GM19372 (cell line): ENCODE measurements at regions not wholly inside any gene's neighbourhood (a gene's known extent, or its start where the extent isn't known, plus 50 kb on each side); places are given as distances from the start of the nearest gene placed in this dataset.
"Not testable (repeated sequence)": the region's sequence is repeated elsewhere in the genome, so short reads cannot be mapped to it uniquely, and the experiment has no call there.

Experiments
- ATAC-seq: cut with Tn5 transposase; IDR thresholded peaks from one replicate; pipeline ENCODE4 v1.9.1; 2021; ENCODE audit warnings: mild to moderate bottlenecking, low read depth, moderate library complexity; ENCODE audit not compliant: unreplicated experiment

DNA sequence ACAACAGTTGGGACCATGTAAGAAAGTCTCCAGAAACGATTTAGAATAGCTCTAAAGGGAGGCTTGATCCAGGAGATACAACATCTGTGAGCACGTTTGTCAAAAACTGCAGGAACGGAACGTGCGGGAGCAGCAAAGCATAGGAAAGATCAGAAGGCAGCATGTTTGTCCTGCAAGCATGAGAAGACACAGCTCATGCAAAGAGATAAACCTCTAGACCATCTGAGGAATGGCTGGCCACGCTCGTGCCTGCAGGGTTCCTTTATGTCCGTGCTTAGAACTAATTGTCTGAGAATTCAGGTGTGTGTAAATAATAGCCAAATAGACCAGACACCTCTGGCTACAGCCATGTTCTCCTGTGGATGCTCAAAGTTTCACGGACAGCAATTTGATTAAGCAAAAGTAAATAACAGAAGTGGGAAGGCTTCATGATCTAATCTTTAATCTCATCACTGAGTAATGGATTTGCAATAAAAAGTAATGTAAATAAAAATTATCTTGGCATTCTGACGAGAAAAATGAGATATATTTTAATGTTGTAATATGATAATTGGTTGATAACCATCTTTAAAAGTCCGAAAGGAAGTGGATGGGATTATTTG is 534.8 kb upstream of the CDH7 start:
- no peak for ATAC-seq

DNA sequence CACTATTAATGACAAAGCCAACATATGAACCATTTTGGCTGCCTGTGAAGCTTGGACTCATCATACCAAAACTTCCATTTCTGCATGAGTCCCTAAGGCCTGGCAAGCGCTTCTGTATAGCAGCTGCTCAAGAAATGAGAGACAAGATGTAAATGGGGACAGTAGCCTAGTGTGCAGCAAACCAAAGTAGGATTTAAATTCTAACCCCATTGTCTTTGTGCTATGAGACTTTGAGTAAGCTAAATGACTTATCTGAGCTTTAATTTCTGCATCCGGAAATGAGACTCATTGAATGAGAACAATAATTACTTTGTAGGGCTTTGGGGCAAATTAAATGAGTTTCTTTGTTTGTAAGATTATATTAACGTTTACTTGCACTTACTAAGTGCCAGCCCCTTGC is 536.4 kb upstream of the CDH7 start:
- ATAC-seq, result no peak

DNA sequence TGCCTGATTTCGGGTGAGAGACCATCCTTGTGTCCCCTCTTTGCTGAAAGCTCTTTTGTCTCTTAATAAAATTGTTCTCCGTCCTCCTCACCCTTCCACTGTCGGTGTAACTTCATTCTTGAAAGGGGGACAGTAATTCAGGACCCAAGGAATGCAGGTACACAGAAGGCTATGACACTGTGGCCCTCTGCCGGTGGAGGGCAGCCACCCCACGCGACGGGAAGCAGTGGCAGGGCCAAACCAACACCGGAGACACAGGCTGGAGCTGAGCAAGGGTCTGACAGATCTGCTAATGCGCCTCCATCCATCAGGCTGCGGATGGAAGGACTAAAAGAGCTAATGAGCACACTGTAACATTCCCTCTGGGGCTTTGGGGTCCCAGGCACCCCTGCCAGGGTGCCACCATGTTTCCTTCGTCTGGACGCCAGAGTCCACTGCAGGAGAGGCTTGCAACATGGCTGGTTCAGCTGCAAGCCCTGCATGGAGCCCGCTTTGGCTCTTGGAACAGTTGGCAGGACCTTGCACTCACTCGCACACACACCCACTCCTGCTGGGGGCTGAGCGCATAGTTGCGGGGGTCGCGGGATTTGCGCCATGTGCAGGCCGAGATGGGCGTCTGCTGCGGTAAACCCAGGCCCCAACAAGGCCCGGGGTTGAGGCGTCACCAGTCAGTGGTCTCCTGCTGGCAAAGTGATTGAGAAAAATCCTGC is 544.1 kb upstream of the CDH7 start:
- no peak for ATAC-seq

DNA sequence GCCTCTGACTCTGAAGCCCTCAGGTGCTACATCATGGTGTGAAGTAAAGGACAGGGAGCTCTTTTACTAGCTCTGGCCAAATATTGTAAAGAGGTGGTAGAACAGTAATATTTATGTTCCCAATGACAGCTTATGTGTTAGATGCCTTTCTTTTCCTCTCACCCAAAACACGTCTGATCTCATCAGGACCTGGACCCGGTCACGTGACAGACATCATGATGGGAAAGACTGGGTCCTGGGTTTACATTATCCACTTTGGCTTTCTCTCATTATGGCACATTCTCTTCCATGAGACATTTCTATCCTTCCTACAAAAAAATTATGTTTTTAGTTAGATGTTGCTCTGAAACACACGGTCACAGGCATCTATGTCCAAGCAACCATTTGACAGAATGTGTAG is 548.7 kb upstream of the CDH7 start:
- ATAC-seq, result no peak

DNA sequence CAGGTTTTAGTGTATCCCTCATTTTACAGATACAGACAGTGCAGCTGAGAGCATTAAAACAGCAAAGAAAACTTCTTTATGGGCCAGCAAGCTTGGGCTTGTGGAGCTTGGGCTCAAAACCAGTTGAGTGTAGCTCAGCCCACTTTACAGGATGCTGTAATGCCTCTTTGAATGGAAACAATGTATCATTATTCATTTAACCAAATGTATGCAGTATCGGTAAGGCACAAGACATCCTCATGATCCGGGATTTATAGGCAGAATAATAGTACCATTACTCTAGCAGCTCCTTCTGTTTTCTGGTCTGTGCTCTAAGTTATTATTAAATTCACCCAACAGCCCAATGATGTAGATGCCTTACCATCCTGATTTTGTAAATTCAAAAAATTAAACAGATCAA is 575.1 kb upstream of the CDH7 start:
- no peak for ATAC-seq

DNA sequence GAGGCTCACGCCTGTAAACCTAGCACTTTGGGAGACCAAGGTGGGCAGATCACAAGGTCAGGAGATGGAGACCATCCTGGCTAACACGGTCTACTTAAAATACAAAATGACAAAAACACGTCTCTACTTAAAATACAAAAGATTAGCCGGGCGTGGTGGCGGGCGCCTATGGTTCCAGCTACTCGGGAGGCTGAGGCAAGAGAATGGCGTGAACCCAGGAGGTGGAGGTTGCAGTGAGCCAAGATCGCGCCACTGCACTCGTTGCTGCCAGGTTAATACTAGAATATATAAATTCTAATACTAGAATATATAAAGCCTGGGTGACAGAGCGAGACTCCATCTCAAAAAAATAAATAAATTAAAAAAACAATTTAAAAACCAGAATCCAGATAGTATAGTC is 588.7 kb upstream of the CDH7 start:
- ATAC-seq, result not testable (repeated sequence)

DNA sequence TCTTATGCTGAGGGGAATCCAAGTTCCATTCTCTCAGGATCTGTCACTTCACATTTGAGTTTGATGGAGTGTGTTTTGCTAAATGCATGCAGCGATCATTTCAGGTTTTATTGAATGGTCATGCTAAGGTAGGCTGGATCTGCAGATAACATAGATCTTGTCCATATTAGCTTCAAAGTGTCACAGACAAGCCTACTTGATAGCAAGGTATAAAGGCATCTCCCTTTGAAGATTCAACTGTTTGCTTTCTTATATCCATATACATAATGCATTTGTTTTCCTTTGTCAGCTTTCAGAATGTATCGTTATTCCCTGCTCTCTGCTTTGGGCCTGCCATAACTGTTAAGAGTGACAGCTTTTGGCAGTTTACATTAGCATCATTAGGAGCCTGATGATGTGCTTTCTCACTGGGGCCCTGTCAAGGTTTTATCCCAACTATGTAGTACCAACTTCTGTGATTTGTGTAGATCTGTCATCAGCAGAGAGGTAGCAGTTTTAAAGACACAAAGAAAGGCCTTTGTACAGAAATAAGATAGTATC is 604.3 kb upstream of the CDH7 start:
- no peak for ATAC-seq

DNA sequence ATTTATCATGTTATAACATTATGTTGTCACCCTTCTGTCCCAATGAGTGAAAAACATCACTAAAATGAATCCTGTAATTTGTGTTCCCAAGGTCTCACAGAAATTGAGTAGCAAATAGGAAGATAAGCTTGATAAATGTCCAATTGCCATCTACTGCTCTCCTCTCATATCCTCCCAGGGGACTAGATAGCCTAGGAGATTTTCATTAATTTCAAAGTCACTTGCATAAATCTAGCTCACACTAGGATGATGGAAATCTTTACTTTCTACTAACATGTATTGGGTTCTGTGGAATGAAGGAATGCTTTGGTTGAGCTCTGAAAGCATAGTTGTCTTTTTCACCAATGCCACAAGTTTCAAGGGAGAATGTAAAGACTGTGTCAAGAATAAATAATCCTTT is 605.5 kb upstream of the CDH7 start:
- ATAC-seq, result no peak

DNA sequence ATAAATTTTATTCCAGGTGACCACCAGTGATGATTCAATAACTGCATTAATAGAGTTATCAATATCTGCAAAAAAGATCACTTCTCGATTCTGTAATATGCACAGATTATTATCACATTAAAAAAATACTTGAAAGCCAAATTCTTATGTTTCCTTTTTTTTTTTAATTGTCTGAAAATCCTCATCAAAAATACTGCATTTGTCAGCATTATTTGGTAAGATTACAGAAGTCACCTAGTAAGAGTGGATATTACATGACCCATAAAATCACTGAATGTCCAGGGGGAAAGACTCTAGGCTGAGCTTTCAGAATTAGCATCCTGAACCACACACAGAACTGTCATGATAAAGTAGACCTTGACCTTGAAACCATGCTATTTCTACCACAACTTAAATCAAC is 617.2 kb upstream of the CDH7 start:
- no peak for ATAC-seq

DNA sequence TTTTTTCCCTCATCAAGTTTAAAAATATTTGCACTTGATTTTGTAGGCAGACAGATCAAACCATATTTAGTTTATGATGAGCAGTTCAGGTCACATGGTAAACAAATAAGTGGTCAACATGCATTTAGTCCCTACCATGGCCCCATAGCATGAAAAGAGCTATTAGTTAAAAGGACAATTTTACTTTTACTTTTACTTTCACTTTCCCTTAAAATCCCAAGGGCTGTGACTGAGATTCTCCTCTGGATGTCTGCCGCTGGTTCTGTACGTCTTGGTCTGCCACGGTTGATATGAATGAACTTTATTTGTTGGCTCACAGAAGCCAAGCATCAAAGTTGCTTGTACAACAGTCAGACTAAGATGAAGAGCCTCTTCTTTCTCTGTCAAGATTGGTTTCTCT is 626.2 kb upstream of the CDH7 start:
- ATAC-seq, result no peak

DNA sequence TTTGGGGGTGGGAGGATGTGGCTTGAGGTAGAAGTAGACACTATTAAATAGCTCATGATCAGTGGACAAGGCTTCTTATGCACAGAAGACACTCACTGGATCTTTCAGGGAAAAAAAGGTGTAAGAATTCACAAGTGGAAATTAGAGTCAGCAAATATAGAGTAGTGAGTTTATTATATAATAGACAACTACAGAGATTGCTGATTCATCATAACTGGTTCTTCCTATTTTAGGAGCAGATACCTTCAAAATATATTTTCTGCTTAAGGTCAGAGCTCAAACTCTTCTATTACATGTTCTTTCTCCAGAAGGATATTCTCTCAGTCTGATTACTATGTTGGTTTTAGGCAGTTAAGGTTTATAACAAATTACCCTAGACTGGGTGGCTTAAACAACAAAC is 646.9 kb upstream of the CDH7 start:
- no peak for ATAC-seq

DNA sequence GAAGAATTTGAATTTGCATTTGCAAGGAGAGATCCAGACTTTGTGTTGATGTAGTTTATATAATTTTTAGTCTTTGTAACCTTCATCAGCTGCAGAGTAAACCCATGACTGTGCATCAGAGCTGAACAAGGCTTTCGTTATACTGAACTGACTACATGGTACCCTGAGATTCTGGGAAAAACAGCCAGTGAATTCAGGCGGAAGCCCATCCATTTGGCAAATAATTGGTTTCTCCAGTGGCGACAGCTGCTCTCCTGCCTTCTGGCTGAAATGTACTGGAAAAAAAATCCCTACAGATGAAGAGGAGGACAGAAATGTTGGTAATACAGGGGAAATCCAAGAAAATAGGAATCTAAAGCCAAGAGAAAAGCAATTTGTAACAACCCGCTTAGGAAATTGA is 657.5 kb upstream of the CDH7 start:
- no peak for ATAC-seq

DNA sequence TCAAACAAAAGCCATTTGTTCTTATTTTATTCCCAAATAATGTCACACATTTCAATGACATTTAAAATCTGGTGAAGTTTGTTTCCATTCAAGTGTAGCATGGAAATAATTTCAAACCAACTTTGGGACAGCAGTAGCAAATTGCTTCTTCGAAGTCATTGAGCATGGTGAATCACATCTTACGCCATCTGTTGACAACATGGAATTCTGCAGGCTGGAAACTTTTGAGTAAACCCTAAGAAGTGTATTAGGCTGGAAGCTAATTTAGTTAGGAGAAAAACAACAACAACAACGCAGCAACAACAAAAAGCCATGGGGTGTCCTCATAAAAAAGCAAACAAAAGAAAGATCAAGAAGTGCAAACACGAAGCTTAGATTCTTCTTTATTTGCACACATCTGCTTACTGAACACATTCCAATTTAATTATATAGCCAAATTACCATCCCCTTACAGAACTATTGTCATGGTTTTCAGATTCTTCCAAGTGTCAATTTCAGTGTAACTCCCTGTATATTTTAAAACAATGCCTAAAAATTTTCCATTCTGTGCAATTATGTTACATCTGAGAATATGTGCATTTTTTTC is 659.0 kb upstream of the CDH7 start:
- no peak for ATAC-seq

DNA sequence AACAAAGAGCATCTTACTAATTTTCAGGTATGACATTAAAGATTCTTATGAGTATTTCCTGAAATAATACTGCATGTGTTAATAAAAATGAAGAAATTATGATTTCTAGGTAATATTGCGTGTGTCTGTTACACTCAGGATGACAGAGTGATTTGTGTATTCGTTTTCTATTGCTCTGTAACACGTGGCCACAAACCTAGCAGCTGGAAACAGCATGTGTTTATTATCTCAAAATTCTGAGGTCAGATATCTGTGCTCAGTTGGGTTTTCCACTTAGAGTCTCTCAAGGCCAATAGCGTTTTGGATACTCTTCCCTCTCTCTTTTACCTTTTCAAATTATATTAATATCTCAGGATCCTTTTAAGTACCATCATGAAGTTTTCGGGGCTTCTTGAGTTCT is 667.9 kb upstream of the CDH7 start:
- no peak for ATAC-seq

DNA sequence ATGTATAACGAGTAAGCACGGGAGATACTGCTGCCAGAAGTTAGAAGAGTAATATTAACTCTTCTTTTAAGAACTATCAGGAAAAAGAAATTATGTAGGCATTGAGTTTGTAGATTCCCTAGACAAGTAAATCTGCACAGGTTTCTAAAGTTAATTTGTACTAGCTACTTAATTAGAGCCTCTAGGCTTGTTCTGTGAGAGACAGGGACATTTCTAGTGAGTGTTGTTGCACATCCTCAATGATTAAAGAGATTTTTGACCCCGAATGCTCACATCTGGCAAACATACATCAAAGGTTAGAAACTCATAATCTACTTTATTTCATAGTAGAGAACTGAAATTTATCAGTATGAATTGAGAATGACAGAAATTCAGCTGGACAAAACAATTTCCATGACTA is 669.0 kb upstream of the CDH7 start:
- no peak for ATAC-seq

DNA sequence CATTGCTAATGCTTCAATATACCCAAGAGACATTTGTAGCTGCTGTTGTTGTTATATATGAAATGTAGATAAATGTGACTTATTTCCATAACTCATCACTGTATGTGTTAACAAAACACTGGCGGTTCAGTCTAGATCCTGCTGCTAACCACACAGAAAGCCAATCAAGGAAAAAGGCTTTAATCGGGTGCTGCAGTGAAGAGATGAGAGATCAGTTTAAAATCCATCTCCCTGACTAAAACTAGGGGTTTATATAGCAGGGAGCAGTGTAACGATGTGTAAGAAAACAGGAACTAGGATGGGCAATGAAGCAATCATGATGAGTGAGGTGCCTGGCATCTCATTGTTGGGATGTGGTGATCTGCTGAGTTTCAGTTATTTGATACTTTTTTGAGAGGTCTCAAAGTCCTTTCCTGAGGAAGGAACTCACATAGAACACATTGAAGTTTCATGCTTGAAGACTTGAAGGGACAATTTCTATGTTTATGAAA is 677.7 kb upstream of the CDH7 start:
- no peak for ATAC-seq

DNA sequence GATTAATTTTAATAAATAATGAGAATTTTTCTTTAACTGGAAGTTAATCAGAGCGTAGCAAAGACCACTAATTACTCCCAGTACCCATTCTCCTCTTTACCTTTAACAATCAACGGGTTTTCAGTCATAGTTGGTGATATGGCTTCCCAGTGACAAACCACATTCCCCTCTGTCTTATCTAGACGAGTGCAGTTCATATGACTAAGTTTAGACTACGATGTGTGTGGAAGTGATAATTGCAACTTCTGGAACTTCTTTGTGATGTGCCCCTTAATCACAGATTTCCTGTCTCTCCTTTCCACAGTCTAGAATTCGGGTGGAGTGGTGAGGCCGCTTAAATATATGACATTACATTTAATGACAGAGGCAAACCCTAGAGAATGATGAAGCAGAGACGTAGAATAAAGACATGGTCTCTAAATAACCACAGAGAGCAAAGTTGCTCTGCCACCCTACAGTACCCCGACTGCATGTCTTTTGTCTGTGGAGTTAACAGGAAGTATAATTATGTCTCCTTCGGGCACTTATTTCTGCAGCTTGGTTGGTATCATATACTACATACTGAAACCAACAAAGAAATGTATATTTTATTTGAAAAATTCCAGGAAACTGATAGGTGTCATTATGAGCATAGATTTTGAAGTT is 693.3 kb upstream of the CDH7 start:
- ATAC-seq, result no peak

DNA sequence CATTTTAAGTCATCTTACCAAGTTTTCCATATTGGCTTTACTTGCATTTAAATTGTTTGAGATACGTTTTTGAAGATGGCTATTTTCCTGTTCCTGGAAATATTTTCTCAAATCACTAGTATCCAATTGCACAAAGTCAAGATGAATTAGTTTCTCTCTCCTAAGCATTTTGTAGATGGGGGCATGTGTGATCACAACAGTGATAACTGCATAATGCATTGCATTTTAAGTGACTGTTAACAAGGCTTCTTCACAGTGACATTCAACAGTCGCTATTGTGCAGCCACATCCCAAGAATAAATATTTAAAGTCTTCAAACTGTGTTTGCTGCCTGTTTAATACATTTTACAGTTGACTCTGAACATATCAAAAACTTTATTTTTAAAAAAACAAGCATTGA is 694.2 kb upstream of the CDH7 start:
- no peak for ATAC-seq

DNA sequence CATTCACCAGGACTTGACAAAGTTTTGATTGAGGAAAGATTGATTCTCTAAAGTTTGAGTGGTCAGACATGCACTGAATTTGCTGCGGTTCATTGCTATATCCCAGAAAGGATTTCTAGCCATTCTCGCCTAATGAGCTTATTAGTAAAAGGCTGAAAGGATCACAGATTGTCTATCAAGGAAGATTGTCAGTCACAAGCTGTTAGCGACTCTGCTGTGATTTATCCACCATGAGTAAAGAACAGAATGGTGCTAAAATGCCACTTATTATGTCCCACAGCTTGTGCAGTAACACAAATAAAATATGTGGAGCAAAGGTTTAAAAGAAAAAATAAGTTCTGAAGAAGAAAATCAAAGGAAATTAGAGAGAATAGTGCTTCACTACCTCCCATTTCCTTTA is 701.2 kb upstream of the CDH7 start:
- no peak for ATAC-seq

DNA sequence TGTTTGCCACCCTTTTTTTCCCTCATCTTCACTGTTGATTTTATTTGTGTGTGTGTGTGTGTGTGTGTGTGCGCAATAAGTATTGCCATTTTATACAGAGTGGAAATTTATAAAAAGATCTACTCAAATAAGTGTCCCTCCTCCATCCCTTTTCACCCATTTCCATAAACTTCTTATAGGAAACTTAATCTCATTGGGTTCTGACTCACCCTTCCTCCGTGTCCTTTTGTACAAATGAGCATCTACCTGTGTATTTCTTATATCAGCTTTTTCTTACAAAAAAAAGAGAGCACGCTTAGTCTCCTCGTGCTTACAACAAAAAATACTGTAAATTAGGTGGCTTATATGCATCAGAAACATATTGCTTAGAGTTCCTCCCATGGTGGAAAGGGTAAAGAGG is 711.2 kb upstream of the CDH7 start:
- ATAC-seq, result no peak

DNA sequence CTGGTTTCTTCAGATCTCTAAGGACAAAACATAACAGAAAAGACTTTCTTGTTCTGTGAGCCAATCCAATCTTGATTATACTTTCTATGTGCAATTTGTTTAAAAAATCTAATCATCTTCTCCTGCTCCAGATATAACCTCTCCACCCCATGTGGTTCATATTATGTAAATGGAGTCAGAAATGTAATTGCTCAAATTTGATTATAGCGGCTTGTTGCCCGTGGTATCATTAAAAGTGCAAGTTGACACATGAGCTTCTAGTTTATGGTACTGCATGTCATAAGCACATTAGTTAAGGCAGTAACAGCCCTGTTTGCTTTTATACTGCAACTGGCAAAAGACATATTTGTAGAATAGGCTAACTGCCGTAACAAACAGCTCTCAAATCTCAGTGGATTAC is 715.1 kb upstream of the CDH7 start:
- no peak for ATAC-seq
